Omental fat pad (tissue), 3 donors: ENCODE measurements at regions not wholly inside any gene's neighbourhood (a gene's known extent, or its start where the extent isn't known, plus 50 kb on each side); places are given as distances from the start of the nearest gene placed in this dataset.
A peak's percentile ranks its signal among the peaks of the same experiment; 100 is the strongest.

Source experiments
- ATAC-seq: fragments of 150-250 bp; one replicate; pipeline ENCODE4 v1.9.1; 2016; ENCODE audit warnings: mild to moderate bottlenecking, moderate library complexity; ENCODE audit not compliant: low FRiP score
- DNase-seq: peaks from one replicate; pipeline ENCODE4 v3.0.0-alpha.2; 2019; ENCODE audit warnings: low spot score
- TF ChIP-seq, protein P1 (sequence below), 3 donors: fragments of 450-650 bp; IDR thresholded peaks; one replicate each; pipeline ENCODE4 v1.5.1; 2016 to 2017; ENCODE audit warnings: antibody characterized with exemption in 3 of 3, mild to moderate bottlenecking in 3 of 3, moderate library complexity in 2 of 3

DNA sequence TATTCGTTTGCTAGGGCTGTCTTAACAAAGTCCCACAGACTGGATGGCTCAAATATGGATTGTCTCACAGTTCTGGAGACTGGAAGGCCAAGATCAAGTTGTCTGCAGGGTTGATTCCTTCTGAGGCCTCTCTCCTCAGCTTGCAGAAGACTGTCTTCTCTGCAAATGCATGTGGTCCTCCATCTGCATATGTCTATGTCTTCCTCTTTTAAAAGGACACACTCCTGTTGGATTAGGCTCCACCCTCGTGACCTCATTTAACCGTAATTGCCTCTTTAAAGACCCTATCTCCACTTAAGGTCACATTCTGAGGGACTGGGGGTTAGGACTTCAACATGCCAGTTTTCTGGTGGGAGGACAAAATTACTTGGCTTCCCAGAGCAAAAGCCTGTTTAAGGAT lies 123.3 kb downstream of the SLC38A6 start:
- ATAC-seq (no peak), DNase-seq (no peak)
- TF ChIP-seq, protein P1, sequence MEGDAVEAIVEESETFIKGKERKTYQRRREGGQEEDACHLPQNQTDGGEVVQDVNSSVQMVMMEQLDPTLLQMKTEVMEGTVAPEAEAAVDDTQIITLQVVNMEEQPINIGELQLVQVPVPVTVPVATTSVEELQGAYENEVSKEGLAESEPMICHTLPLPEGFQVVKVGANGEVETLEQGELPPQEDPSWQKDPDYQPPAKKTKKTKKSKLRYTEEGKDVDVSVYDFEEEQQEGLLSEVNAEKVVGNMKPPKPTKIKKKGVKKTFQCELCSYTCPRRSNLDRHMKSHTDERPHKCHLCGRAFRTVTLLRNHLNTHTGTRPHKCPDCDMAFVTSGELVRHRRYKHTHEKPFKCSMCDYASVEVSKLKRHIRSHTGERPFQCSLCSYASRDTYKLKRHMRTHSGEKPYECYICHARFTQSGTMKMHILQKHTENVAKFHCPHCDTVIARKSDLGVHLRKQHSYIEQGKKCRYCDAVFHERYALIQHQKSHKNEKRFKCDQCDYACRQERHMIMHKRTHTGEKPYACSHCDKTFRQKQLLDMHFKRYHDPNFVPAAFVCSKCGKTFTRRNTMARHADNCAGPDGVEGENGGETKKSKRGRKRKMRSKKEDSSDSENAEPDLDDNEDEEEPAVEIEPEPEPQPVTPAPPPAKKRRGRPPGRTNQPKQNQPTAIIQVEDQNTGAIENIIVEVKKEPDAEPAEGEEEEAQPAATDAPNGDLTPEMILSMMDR (IDR thresholded peaks at IDR 0.05), result no peak

DNA sequence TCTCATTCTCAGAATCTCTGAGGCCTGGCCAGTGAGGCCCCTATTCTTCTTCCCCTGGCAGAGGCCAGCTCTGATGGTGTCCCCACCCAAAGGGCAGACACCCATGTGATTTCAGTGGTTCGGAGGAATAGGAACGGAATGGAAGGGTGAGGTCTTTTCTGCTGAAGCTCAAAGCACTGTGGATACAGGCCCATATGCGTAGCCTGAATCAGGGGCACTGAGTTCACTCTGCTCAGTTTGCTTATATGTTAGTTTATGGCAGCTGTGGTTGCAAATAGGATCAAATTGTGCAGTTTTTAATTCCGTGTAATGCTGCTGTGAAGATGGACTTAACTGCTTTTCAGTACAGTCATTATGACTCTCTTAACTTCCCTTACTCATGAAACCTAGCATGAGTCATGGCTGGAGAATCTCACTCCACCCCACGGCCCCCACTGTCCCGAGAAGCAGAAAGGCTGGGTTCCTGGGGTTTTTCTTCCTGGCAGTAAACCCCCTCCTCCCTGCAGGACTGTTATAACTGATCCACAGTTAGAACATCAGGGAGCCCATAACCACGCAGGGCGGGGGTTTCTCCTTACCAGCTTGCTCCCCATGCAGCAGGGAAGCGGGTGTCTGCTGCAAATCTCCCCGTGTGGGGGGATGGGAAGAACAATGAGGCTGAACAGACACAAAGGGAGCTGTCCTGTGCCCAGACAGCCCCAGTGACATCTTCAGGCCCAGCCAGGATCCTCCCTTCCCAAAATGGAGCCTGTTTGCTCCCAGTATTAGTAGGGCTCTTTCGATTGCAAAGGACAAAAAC lies 122.7 kb downstream of the SLC38A6 start:
- DNase-seq, result no peak
- TF ChIP-seq, protein P1 (IDR thresholded peaks at IDR 0.05), result no peak

DNA sequence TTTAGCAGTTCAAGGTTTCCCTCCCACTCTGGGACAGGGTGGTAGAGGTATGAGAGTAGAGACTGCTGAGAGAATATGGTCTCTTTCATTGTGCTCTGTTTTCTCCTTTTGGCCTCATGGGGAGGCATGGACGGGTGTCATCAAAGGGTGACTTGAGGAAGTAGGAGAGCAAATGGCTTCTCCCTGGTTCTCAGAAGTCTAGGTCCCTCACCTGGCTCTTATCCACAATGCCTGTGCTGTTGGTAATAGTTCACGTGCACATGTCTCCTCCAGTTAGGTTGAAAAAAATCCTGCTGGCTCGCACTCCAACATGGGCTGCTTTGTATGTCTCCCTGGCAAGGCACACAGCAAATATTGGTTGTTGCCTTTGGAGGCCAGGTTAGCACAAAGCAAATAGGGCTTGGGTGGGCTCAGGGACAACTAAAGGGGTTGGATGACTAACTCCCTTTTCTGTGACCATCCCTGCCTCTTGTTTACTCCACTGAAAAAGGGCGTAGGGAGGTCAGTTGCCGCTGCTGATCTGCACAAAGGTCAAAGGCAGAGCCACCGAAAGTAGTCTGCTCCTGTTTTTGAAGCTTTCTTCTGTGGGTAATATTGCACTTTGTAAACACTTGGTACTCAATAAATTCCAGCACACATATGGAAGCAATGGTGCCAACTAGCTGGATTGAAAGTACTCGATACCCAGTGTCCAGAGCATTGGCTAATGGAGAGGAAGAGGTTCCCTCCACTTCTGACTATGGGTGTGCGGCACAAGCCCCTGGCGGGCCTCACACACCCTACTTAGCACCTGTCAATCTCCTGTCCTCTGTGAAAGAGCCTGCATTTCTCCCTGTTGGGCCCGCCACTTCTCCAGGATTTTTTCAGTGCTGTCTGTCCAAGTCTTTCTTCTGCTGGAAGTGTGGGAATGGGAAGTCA lies 121.8 kb downstream of the SLC38A6 start:
- TF ChIP-seq, protein P1 (IDR thresholded peaks at IDR 0.05), result no peak
- ATAC-seq (no peak), DNase-seq (no peak)

More for the DNA sequence above, 122.7 kb downstream of the SLC38A6 start:
- peak; percentile 89 for ATAC-seq
